Right forelimb (tissue), 1 donor: ENCODE measurements at regions not wholly inside any gene's neighbourhood (a gene's known extent, or its start where the extent isn't known, plus 50 kb on each side); places are given as distances from the start of the nearest gene placed in this dataset.

Experiments used
- DNase-seq: peaks from one replicate; pipeline ENCODE4 v3.0.0-alpha.2; 2018

- DNase-seq = no peak
These were observed 370.8 kb upstream of the MEF2C start for GRCh38 chr5:89253666-89254352.

- no peak for DNase-seq
These were observed 363.9 kb upstream of the MEF2C start for GRCh38 chr5:89246864-89247263.

- no peak for DNase-seq
These were observed 363.3 kb upstream of the MEF2C start for GRCh38 chr5:89246252-89246651.

GRCh38 chr5:89243611-89244010 lies 360.6 kb upstream of the MEF2C start:
- DNase-seq = no peak

GRCh38 chr5:89241186-89241585 lies 358.2 kb upstream of the MEF2C start:
- no peak for DNase-seq

- DNase-seq = no peak
These were observed 353.9 kb upstream of the MEF2C start for GRCh38 chr5:89236900-89237299.

GRCh38 chr5:89233462-89233861 lies 350.5 kb upstream of the MEF2C start:
- no peak for DNase-seq

- DNase-seq = no peak
These were observed 349.2 kb upstream of the MEF2C start for GRCh38 chr5:89232139-89232603.

GRCh38 chr5:89230178-89230577 lies 347.2 kb upstream of the MEF2C start:
- no peak for DNase-seq

- DNase-seq = no peak
These were observed 346.5 kb upstream of the MEF2C start for GRCh38 chr5:89229331-89230070.

- DNase-seq = no peak
These were observed 345.4 kb upstream of the MEF2C start for GRCh38 chr5:89228355-89228754.

GRCh38 chr5:89218364-89218763 lies 335.4 kb upstream of the MEF2C start:
- no peak for DNase-seq

- DNase-seq = no peak
These were observed 333.6 kb upstream of the MEF2C start for GRCh38 chr5:89216606-89217005.

GRCh38 chr5:89213573-89213972 lies 330.6 kb upstream of the MEF2C start:
- DNase-seq = peak; percentile 58

GRCh38 chr5:89211836-89212235 lies 328.9 kb upstream of the MEF2C start:
- no peak for DNase-seq

GRCh38 chr5:89208811-89209210 lies 325.8 kb upstream of the MEF2C start:
- no peak for DNase-seq

GRCh38 chr5:89208392-89208791 lies 325.4 kb upstream of the MEF2C start:
- DNase-seq = no peak

GRCh38 chr5:89204756-89205155 lies 321.8 kb upstream of the MEF2C start:
- DNase-seq = no peak

- no peak for DNase-seq
These were observed 320.6 kb upstream of the MEF2C start for GRCh38 chr5:89203611-89204010.

- DNase-seq = no peak
These were observed 317.9 kb upstream of the MEF2C start for GRCh38 chr5:89200899-89201298.

- no peak for DNase-seq
These were observed 316.3 kb upstream of the MEF2C start for GRCh38 chr5:89199306-89199705.

- DNase-seq = no peak
These were observed 308.4 kb upstream of the MEF2C start for GRCh38 chr5:89191374-89191773.

- DNase-seq = no peak
These were observed 307.7 kb upstream of the MEF2C start for GRCh38 chr5:89190515-89191265.
